ENCODE measurements at regions not wholly inside any gene's neighbourhood (a gene's known extent, or its start where the extent isn't known, plus 50 kb on each side); places are given as distances from the start of the nearest gene placed in this dataset.

DNA sequence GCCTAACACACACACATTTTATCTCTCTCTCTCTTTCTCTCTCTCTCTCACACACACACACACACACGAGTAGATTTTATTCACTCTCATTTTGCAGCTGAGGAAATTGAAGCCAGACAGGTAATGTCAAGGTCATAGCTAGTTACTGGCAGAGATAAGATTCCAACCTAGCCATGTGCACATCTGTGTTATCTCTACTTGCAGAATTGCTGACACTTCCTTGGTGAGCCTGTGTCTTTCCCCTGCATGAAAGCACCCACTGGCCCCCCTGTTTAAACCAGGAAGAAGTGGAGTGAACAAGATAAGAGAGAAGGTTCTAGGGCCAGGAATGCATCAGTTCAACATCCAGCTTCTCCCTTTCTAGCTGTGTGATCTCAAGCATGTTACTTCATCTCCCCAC, 423.7 kb downstream of the TXNL1 start:
- ATAC-seq = no peak
- TF ChIP-seq, protein P1, sequence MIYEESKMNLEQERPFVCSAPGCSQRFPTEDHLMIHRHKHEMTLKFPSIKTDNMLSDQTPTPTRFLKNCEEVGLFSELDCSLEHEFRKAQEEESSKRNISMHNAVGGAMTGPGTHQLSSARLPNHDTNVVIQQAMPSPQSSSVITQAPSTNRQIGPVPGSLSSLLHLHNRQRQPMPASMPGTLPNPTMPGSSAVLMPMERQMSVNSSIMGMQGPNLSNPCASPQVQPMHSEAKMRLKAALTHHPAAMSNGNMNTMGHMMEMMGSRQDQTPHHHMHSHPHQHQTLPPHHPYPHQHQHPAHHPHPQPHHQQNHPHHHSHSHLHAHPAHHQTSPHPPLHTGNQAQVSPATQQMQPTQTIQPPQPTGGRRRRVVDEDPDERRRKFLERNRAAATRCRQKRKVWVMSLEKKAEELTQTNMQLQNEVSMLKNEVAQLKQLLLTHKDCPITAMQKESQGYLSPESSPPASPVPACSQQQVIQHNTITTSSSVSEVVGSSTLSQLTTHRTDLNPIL (CRISPR knock-in tag; IDR thresholded peaks at IDR 0.05; ENCODE audit: low read depth) = no peak
- TF ChIP-seq ARNTL (CRISPR knock-in tag; IDR thresholded peaks at IDR 0.05; ENCODE audit: borderline replicate concordance, low read depth) (no peak), PPARA (CRISPR knock-in tag; IDR thresholded peaks at IDR 0.05; ENCODE audit: borderline replicate concordance) (no peak), ZC3H10 (CRISPR knock-in tag; IDR thresholded peaks at IDR 0.05) (no peak), ZNF70 (CRISPR knock-in tag; IDR thresholded peaks at IDR 0.05) (no peak), OSR1 (CRISPR knock-in tag; IDR thresholded peaks at IDR 0.05) (no peak), POU6F1 (CRISPR knock-in tag; IDR thresholded peaks at IDR 0.05; ENCODE audit: borderline replicate concordance, low read depth) (no peak), ISL1 (CRISPR knock-in tag; IDR thresholded peaks at IDR 0.05) (0 out of 2 replicates have a peak, but pooled peaks have one; percentile 36), BACH2 (CRISPR knock-in tag; IDR thresholded peaks at IDR 0.05; ENCODE audit: borderline replicate concordance) (no peak), TCF4 (CRISPR knock-in tag; IDR thresholded peaks at IDR 0.05; ENCODE audit: borderline replicate concordance) (peak; percentile 88), GLIS3 (CRISPR knock-in tag; IDR thresholded peaks at IDR 0.05) (no peak), ESRRG (CRISPR knock-in tag; IDR thresholded peaks at IDR 0.05) (peak; percentile 58; the same call in 1 of the 2 replicates), CSDC2 (CRISPR knock-in tag; IDR thresholded peaks at IDR 0.05) (no peak), ZNF565 (CRISPR knock-in tag; conservative IDR thresholded peaks at IDR 0.05; ENCODE audit: low read depth) (no peak), SNAI2 (CRISPR knock-in tag; IDR thresholded peaks at IDR 0.05) (no peak), ZNF8 (CRISPR knock-in tag; IDR thresholded peaks at IDR 0.05) (no peak), RARB (CRISPR knock-in tag; IDR thresholded peaks at IDR 0.05) (no peak), ZFP3 (CRISPR knock-in tag; IDR thresholded peaks at IDR 0.05) (no peak), PATZ1 (CRISPR knock-in tag; IDR thresholded peaks at IDR 0.05; ENCODE audit: borderline replicate concordance) (no peak), TOX (CRISPR knock-in tag; IDR thresholded peaks at IDR 0.05; ENCODE audit: borderline replicate concordance) (no peak), ZFP30 (CRISPR knock-in tag; IDR thresholded peaks at IDR 0.05) (no peak)
- TF ChIP-seq, protein P2, sequence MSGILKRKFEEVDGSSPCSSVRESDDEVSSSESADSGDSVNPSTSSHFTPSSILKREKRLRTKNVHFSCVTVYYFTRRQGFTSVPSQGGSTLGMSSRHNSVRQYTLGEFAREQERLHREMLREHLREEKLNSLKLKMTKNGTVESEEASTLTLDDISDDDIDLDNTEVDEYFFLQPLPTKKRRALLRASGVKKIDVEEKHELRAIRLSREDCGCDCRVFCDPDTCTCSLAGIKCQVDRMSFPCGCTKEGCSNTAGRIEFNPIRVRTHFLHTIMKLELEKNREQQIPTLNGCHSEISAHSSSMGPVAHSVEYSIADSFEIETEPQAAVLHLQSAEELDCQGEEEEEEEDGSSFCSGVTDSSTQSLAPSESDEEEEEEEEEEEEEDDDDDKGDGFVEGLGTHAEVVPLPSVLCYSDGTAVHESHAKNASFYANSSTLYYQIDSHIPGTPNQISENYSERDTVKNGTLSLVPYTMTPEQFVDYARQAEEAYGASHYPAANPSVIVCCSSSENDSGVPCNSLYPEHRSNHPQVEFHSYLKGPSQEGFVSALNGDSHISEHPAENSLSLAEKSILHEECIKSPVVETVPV (CRISPR knock-in tag; IDR thresholded peaks at IDR 0.05) = no peak
- TF ChIP-seq, protein P3, sequence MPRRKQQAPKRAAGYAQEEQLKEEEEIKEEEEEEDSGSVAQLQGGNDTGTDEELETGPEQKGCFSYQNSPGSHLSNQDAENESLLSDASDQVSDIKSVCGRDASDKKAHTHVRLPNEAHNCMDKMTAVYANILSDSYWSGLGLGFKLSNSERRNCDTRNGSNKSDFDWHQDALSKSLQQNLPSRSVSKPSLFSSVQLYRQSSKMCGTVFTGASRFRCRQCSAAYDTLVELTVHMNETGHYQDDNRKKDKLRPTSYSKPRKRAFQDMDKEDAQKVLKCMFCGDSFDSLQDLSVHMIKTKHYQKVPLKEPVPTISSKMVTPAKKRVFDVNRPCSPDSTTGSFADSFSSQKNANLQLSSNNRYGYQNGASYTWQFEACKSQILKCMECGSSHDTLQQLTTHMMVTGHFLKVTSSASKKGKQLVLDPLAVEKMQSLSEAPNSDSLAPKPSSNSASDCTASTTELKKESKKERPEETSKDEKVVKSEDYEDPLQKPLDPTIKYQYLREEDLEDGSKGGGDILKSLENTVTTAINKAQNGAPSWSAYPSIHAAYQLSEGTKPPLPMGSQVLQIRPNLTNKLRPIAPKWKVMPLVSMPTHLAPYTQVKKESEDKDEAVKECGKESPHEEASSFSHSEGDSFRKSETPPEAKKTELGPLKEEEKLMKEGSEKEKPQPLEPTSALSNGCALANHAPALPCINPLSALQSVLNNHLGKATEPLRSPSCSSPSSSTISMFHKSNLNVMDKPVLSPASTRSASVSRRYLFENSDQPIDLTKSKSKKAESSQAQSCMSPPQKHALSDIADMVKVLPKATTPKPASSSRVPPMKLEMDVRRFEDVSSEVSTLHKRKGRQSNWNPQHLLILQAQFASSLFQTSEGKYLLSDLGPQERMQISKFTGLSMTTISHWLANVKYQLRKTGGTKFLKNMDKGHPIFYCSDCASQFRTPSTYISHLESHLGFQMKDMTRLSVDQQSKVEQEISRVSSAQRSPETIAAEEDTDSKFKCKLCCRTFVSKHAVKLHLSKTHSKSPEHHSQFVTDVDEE (CRISPR knock-in tag; IDR thresholded peaks at IDR 0.05) = no peak

DNA sequence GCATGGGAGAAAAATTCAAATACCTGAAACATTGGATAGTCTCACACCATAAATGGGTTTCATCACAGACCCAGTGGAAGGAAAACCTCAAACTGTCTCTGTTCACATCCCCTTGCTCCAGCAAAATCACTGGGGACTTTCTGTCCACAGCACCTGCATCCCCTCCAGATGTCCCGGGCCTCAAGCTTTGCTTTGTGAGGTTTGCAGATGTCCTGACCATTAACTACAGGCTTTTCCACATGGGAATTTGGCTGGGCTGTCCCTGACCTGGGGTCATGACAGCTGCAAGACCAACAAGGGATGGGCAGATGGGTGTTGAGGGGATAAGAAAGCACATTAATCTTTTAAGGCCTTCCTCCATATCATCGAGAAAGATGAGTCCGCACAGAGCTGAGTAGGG, 427.9 kb downstream of the TXNL1 start:
- TF ChIP-seq ESRRG (CRISPR knock-in tag; IDR thresholded peaks at IDR 0.05) = no peak
- no peak for TF ChIP-seq CSDC2 (CRISPR knock-in tag; IDR thresholded peaks at IDR 0.05)
- no peak for TF ChIP-seq ZFP3 (CRISPR knock-in tag; IDR thresholded peaks at IDR 0.05)
- TF ChIP-seq ZNF565 (CRISPR knock-in tag; conservative IDR thresholded peaks at IDR 0.05; ENCODE audit: low read depth) = no peak
- no peak for TF ChIP-seq PPARA (CRISPR knock-in tag; IDR thresholded peaks at IDR 0.05; ENCODE audit: borderline replicate concordance)
- no peak for TF ChIP-seq OSR1 (CRISPR knock-in tag; IDR thresholded peaks at IDR 0.05)
- TF ChIP-seq GLIS3 (CRISPR knock-in tag; IDR thresholded peaks at IDR 0.05) = no peak
- TF ChIP-seq TOX (CRISPR knock-in tag; IDR thresholded peaks at IDR 0.05; ENCODE audit: borderline replicate concordance) = no peak
- TF ChIP-seq RARB (CRISPR knock-in tag; IDR thresholded peaks at IDR 0.05) = no peak
- no peak for TF ChIP-seq ZNF70 (CRISPR knock-in tag; IDR thresholded peaks at IDR 0.05)
- TF ChIP-seq, protein P1 (CRISPR knock-in tag; IDR thresholded peaks at IDR 0.05; ENCODE audit: low read depth) = no peak
- TF ChIP-seq BACH2 (CRISPR knock-in tag; IDR thresholded peaks at IDR 0.05; ENCODE audit: borderline replicate concordance) = no peak
- TF ChIP-seq ZNF8 (CRISPR knock-in tag; IDR thresholded peaks at IDR 0.05) = no peak
- TF ChIP-seq PATZ1 (CRISPR knock-in tag; IDR thresholded peaks at IDR 0.05; ENCODE audit: borderline replicate concordance) = no peak
- TF ChIP-seq ZC3H10 (CRISPR knock-in tag; IDR thresholded peaks at IDR 0.05) = no peak
- ATAC-seq = no peak

Data from SK-N-SH treated with all-trans-retinoic acid at 6 μM for 48 hours (cell line).